ENCODE measurements at regions not wholly inside any gene's neighbourhood (a gene's known extent, or its start where the extent isn't known, plus 50 kb on each side); places are given as distances from the start of the nearest gene placed in this dataset.

DNA sequence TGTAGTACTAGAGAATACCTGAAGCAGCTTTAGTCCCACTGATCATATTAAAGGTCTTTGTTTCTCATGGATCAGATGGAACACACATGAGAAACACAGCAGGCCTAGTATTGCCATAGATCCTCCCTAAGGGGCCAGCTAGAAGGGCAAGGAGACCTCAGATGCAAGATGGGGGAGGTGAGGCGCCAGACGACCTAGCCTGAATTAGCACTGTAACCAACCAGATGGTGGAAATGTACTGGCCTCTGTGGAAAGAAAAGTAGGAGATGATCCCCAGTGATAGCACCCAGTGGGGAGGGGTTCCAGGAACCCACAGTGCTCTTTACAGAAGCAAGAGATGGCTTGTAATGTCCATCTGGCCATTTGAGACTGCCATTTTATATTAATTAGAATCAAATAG, 138.2 kb upstream of the ZNF385D start:
- POLR2A ChIA-PET: no interaction called here
- ATAC-seq (no peak), DNase-seq (ENCODE audit: low spot score) (no peak)
- Mint-ChIP-seq H3K27me3 (ENCODE audit: low read depth) (no peaks in the 10 kb centered on the region), H3K4me1 (peaks cover 10% of the 10 kb centered on the region; the same call in 1 of the 2 replicates), H3K36me3 (no peaks in the 10 kb centered on the region), H3K9me3 (no peaks in the 10 kb centered on the region), H3K27ac (no peak overlapping the region), H3K4me3 (no peak overlapping the region)
- CTCF ChIA-PET: no interaction called here
- TF ChIP-seq NFATC4 (CRISPR knock-in tag; IDR thresholded peaks at IDR 0.05): no peak
- no peak for TF ChIP-seq E2F4 (CRISPR knock-in tag; IDR thresholded peaks at IDR 0.05; ENCODE audit: borderline replicate concordance, low read depth)
- TF ChIP-seq TEAD1 (CRISPR knock-in tag; IDR thresholded peaks at IDR 0.05): no peak
- TF ChIP-seq NR2C2 (CRISPR knock-in tag; IDR thresholded peaks at IDR 0.05): no peak
- no peak for TF ChIP-seq JAZF1 (CRISPR knock-in tag; IDR thresholded peaks at IDR 0.05)
- TF ChIP-seq GRHL2 (CRISPR knock-in tag; IDR thresholded peaks at IDR 0.05; ENCODE audit: insufficient replicate concordance, severe bottlenecking): no peak
- TF ChIP-seq, protein P1, sequence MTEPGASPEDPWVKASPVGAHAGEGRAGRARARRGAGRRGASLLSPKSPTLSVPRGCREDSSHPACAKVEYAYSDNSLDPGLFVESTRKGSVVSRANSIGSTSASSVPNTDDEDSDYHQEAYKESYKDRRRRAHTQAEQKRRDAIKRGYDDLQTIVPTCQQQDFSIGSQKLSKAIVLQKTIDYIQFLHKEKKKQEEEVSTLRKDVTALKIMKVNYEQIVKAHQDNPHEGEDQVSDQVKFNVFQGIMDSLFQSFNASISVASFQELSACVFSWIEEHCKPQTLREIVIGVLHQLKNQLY (CRISPR knock-in tag; IDR thresholded peaks at IDR 0.05): no peak
- TF ChIP-seq IRF1 (CRISPR knock-in tag; IDR thresholded peaks at IDR 0.05): no peak
- TF ChIP-seq, protein P2, sequence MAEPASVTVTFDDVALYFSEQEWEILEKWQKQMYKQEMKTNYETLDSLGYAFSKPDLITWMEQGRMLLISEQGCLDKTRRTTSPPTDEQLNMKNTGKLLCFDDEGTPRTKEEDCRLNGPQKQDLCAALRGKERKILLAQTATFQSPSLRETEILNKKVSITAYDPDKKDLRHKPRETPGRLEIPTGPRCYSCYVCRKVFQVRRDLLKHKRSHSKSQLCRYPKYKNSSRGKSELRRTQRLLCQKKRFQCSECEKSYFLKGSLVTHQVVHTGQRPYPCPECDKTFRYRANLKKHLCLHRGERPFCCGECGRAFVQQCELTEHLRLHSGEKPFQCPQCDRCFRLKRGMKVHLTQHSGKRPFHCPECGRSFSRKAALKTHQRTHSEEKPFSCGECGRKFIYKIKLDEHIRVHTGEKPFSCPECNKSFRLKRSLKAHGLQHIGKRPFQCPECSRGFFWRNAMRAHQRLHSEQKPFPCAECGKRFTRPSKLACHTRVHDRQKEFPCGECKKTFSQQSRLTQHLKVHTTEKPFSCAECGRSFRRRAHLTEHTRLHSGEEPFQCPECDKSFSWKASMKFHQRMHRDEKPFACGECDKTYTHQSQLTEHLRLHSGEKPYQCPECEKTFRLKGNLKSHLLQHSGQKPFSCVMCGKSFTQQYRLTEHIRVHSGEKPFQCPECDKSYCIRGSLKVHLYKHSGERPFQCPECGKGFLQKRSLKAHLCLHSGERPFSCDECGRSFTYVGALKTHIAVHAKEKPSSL (CRISPR knock-in tag; conservative IDR thresholded peaks at IDR 0.05): no peak
- TF ChIP-seq SOX15 (CRISPR knock-in tag; IDR thresholded peaks at IDR 0.05): no peak
- TF ChIP-seq ZNF396 (CRISPR knock-in tag; IDR thresholded peaks at IDR 0.05; ENCODE audit: borderline replicate concordance): no peak
- no peak for TF ChIP-seq JUN (CRISPR knock-in tag; IDR thresholded peaks at IDR 0.05)
- TF ChIP-seq, protein P3, sequence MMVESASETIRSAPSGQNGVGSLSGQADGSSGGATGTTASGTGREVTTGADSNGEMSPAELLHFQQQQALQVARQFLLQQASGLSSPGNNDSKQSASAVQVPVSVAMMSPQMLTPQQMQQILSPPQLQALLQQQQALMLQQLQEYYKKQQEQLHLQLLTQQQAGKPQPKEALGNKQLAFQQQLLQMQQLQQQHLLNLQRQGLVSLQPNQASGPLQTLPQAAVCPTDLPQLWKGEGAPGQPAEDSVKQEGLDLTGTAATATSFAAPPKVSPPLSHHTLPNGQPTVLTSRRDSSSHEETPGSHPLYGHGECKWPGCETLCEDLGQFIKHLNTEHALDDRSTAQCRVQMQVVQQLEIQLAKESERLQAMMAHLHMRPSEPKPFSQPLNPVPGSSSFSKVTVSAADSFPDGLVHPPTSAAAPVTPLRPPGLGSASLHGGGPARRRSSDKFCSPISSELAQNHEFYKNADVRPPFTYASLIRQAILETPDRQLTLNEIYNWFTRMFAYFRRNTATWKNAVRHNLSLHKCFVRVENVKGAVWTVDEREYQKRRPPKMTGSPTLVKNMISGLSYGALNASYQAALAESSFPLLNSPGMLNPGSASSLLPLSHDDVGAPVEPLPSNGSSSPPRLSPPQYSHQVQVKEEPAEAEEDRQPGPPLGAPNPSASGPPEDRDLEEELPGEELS (CRISPR knock-in tag; IDR thresholded peaks at IDR 0.05): no peak
- TF ChIP-seq ZNF317 (CRISPR knock-in tag; IDR thresholded peaks at IDR 0.05; ENCODE audit: borderline replicate concordance, low read depth): no peak
- TF ChIP-seq, protein P4, sequence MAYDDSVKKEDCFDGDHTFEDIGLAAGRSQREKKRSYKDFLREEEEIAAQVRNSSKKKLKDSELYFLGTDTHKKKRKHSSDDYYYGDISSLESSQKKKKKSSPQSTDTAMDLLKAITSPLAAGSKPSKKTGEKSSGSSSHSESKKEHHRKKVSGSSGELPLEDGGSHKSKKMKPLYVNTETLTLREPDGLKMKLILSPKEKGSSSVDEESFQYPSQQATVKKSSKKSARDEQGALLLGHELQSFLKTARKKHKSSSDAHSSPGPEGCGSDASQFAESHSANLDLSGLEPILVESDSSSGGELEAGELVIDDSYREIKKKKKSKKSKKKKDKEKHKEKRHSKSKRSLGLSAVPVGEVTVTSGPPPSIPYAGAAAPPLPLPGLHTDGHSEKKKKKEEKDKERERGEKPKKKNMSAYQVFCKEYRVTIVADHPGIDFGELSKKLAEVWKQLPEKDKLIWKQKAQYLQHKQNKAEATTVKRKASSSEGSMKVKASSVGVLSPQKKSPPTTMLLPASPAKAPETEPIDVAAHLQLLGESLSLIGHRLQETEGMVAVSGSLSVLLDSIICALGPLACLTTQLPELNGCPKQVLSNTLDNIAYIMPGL (CRISPR knock-in tag; IDR thresholded peaks at IDR 0.05): no peak
- no peak for TF ChIP-seq FOXP1 (CRISPR knock-in tag; IDR thresholded peaks at IDR 0.05; ENCODE audit: borderline replicate concordance)
- TF ChIP-seq SMAD4 (CRISPR knock-in tag; IDR thresholded peaks at IDR 0.05): no peak
- no peak for TF ChIP-seq KAT7 (CRISPR knock-in tag; IDR thresholded peaks at IDR 0.05; ENCODE audit: borderline replicate concordance)

DNA sequence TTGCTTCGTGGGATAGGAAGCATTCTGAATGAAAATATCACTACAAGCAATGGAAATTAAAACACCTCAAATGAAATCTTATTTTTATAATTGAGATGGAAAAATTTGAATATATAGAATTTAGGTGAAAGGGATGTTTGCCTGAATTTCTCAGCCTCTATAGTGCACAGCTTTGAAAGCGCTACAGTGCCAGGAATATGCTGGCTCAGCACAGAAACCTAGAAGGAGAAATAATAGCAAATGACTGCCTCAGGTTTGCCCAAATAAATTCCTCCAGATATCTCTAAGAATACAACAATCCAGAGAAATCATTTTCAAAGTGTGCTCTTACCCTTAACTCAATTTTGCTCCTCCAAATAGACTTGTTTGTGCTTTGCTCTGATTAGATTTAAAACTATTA, 141.1 kb upstream of the ZNF385D start:
- ChIA-PET POLR2A (no interaction called here), CTCF (no interaction called here)
- H3K4me1 Mint-ChIP-seq: 0 out of 2 replicates have a peak, but pooled peaks cover 5% of the 10 kb centered on the region
- ATAC-seq (no peak), DNase-seq (ENCODE audit: low spot score) (no peak)
- TF ChIP-seq ZNF671 (CRISPR knock-in tag; IDR thresholded peaks at IDR 0.05) (no peak), CBFB (CRISPR knock-in tag; IDR thresholded peaks at IDR 0.05; ENCODE audit: low read depth) (no peak)
- TF ChIP-seq, protein P4 (CRISPR knock-in tag; IDR thresholded peaks at IDR 0.05): no peak
- TF ChIP-seq, protein P5, sequence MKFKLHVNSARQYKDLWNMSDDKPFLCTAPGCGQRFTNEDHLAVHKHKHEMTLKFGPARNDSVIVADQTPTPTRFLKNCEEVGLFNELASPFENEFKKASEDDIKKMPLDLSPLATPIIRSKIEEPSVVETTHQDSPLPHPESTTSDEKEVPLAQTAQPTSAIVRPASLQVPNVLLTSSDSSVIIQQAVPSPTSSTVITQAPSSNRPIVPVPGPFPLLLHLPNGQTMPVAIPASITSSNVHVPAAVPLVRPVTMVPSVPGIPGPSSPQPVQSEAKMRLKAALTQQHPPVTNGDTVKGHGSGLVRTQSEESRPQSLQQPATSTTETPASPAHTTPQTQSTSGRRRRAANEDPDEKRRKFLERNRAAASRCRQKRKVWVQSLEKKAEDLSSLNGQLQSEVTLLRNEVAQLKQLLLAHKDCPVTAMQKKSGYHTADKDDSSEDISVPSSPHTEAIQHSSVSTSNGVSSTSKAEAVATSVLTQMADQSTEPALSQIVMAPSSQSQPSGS (CRISPR knock-in tag; IDR thresholded peaks at IDR 0.05; ENCODE audit: borderline replicate concordance, low read depth): no peak
- TF ChIP-seq, protein P3 (CRISPR knock-in tag; IDR thresholded peaks at IDR 0.05): no peak
- no peaks in the 10 kb centered on the region for H3K27me3 Mint-ChIP-seq (ENCODE audit: low read depth)
- H3K36me3 Mint-ChIP-seq: no peaks in the 10 kb centered on the region
- no peak overlapping the region for H3K4me3 Mint-ChIP-seq
- no peaks in the 10 kb centered on the region for H3K9me3 Mint-ChIP-seq
- no peak overlapping the region for H3K27ac Mint-ChIP-seq

Data from WTC11 (cell line).